ENCODE measurements at regions not wholly inside any gene's neighbourhood (a gene's known extent, or its start where the extent isn't known, plus 50 kb on each side); places are given as distances from the start of the nearest gene placed in this dataset.
"Not testable (repeated sequence)": the region's sequence is repeated elsewhere in the genome, so short reads cannot be mapped to it uniquely, and the experiment has no call there.

GRCh38 chr5:92977846-92978540, 603.0 kb downstream of the NR2F1-AS1 start:
- no peak for DNase-seq

DNA sequence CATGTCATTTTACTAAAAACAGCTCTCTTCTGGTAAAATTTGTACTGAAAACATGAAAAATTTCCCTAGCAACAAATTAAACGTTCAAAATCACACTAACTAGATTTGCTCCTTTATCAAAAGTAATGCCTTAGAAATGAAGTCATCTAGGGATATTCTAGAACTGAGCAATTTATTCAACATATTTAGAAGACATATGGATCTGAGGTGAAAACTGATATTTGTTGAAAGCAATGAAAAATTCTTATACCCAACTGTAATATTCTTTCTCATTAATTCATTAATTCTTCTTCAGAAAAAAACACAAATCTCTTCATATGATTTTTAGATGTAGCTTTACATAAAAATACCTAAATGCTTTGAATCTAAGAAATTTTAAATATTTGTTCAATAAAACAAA, 604.9 kb downstream of the NR2F1-AS1 start:
- DNase-seq = no peak

DNA sequence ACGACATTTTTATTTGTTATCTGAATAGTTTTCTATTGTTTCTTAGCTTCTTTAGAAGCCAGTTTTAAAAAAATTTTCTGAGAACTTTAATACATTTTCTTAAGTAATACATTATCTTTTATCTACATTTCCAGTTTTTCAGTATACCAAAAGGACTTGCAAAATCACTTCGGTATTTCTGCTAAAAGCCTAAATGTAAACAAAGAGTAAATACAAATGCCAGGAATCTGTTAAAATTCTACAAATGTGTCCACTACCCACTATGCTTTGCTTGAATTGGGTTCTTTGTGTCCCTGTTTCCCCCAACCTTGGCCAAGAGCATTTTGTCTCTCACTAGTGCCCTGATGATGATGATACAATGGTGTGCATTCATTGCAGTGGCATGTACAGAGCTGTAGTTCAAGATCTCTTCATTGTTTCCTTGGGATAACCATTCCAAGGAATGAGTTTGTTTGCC, 611.2 kb downstream of the NR2F1-AS1 start:
- no peak for DNase-seq

- DNase-seq = no peak
These were observed 611.7 kb downstream of the NR2F1-AS1 start for GRCh38 chr5:92969191-92969780.

DNA sequence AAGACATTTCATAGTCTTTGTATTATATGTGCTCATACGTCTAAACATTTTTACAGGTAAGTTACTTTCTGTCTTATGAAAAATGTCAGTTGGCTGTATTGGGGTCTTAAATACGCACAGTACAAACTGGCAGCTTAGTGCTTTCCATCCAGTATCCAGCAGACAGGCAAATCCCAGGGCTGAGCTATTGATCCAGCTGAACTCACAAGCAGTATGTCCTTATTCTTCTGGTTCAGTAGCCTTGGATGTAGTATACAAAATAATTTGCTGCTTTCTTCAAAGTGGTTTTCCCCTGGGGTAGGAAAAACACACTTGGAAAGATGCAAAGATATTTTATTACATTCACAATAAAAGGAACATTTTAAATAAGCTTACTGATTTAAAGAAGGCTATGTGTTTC, 617.2 kb downstream of the NR2F1-AS1 start:
- DNase-seq = no peak

DNA sequence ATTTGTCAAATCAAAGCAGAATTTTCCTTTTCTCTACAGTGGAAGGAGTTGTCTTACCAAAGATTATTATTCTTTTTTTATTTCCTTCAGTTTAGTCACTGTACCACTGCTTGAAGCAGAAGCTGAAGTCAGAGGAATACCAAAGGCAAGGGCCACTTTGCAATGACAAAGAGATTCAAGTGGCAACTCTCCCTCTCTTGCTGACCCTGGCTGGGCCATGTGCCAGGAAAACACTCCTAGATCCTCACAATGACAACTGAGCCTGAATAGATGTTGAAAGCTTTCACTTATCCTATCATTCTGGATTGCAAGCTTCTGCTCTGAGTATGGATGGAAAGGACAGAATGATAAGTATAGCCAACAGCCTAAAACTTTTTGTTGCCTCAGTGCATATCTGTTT, 618.3 kb downstream of the NR2F1-AS1 start:
- no peak for DNase-seq

- no peak for DNase-seq
These were observed 624.1 kb downstream of the NR2F1-AS1 start for GRCh38 chr5:92956886-92957285.

- DNase-seq = no peak
These were observed 628.8 kb downstream of the NR2F1-AS1 start for GRCh38 chr5:92952243-92952642.

GRCh38 chr5:92951746-92952145, 629.3 kb downstream of the NR2F1-AS1 start:
- DNase-seq = no peak

DNA sequence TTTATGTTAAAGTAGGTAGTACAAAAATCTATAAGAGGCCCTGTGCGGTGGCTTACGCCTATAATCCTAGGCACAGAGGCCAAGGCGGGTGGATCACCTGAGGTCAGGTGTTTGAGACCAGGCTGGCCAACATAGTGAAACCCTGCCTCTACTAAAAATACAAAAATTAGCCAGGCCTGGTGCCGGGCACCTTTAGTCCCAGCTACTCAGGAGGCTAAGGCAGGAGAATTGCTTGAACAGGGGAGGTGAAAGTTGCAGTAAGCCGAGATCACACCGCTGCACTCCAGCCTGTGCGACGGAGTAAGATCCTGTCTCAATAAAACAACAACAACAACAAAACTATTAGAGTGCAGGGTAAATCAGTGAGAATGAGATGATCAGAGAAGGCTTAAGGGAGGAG, 634.5 kb downstream of the NR2F1-AS1 start:
- DNase-seq = no peak

GRCh38 chr5:92945605-92946097, 635.4 kb downstream of the NR2F1-AS1 start:
- peak in 1 of 2 experiments; percentile 3 for DNase-seq

GRCh38 chr5:92944903-92945604, 636.0 kb downstream of the NR2F1-AS1 start:
- no peak for DNase-seq

GRCh38 chr5:92944337-92944736, 636.7 kb downstream of the NR2F1-AS1 start:
- DNase-seq = no peak

GRCh38 chr5:92942762-92943161, 638.3 kb downstream of the NR2F1-AS1 start:
- DNase-seq = no peak

DNA sequence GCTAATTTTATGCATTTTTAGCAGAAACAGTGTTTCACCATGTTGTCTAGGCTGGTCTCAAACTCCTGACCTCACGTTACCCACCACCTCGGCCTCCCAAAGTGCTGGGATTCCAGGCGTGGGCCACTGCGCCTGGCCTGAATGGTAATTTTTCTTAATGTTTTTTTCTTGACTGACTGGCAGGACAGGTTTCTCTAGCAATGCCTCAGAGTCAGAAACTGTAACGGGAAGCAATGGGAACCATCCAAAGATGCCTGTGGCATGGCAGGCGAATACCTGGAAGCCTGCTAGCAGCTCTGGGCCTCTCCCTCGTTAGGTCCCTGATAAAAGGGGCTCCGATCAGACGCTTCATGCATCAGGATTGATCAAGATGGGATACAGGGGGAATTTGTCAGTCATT, 639.2 kb downstream of the NR2F1-AS1 start:
- DNase-seq = no peak

DNA sequence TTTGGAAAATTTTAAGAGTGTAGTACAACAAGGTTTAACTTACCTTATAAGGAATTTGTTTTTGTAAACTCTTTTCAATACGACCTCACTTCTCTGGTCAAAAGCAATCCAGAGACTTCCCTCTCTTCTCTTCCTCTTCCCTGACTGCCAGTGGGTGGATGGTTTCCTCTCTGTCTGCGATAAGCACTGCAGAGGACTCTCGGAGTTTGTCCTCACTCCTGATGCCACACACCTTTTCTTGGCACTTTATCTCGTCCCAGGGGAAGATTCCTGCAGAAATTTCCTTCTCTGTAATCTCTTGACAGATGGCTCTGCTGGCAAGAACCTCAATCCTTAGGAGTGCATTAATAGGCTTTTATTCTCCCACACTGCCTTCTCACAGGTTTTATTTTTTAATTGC, 641.6 kb downstream of the NR2F1-AS1 start:
- peak; percentile 10 to 30 for DNase-seq

DNA sequence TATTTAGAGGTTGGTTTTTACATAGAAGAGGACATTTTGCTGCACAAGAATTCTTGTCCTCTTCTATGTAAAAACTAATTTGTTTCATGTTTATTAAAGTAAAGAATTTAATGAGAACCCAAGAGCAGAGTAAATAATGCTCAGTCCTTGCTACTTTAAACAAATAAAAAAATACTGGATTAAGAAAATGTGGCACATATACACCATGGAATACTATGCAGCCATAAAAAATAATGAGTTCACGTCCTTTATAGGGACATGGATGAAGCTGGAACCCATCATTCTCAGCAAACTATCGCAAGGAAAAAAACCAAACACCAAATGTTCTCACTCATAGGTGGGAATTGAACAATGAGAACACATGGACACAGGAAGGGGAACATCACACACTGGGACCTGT, 643.6 kb downstream of the NR2F1-AS1 start:
- not testable (repeated sequence) for DNase-seq

DNA sequence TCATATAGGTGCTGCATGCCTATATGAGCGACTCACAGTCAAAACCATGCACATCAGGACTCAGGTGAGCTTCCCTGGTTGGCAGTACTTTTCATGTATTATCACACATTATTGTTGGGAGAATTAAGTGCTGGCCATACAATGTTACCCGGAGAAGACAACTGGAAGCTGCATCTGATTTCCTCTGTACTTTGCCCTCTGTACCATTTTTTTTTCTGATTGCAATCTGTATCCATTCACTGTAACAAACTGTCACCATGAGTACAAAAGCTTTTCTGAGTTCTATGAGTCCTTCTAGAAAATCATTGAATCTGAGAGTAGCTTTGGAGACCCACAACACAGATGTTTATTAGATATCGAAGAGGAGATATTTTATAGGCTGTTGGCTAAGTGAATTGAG, 651.0 kb downstream of the NR2F1-AS1 start:
- no peak for DNase-seq

- DNase-seq = no peak
These were observed 653.7 kb downstream of the NR2F1-AS1 start for GRCh38 chr5:92927291-92927778.

GRCh38 chr5:92923885-92924284, 657.1 kb downstream of the NR2F1-AS1 start:
- DNase-seq = no peak

DNA sequence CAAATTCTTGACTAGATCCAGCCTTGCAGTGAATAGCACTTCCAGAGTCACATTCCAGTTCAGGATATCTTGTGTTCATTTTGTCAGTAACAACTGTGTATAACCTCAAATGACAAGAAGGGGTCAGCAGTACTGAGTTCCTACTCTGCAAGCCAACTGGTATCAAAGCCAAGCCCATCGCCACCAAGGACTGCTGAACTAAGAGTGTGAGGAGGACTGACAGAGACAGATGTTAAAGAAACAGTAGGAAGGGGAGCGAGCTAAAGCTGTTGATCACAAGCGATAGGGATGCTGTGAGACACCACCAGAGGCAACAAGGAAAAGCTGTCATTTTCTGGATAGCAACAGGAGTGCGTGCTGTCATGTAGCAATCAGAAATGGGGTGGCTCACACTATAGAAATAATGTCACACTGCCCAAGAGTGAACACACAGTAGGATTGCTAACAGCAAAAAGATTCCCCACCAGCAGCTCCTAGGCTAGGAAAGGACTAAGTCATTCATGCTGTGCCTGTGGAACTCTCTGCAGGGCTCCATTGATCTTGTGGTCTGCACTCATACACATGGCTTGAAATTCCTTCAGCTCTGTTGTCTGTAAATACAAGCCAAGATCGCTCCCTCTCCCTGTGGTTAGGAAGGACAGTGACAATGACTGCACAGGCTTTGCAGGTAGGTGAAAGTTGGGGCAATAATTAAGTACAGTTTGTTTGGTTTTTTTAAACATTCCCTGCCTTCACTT, 658.6 kb downstream of the NR2F1-AS1 start:
- no peak for DNase-seq

DNA sequence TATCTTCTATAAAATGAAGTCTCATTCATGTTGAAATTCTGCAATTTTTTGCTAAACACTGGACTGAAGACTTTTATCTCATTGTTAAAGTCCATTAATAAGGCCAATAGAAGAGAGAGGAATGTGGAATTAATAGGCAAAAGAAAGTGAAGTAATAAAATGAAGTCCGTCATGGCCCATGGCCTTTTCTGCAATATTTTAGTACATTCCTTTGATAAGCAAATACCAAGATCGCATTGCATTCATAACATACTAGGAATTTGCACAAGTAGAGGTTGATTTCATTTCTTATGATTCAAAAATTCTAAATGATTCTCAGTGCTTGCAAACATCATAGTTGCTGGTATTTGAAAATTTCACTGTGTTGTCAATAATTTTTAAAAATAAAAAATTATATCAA, 664.0 kb downstream of the NR2F1-AS1 start:
- no peak for DNase-seq

- DNase-seq = no peak
These were observed 665.0 kb downstream of the NR2F1-AS1 start for GRCh38 chr5:92916036-92916435.
